Testis (tissue), 2 donors: ENCODE measurements at regions not wholly inside any gene's neighbourhood (a gene's known extent, or its start where the extent isn't known, plus 50 kb on each side); places are given as distances from the start of the nearest gene placed in this dataset.

Source experiments
- POLR2A ChIP-seq: fragments of 450-650 bp; IDR thresholded peaks from one replicate; pipeline ENCODE4 v1.6.1; 2017; ENCODE audit warnings: antibody characterized with exemption, mild to moderate bottlenecking, moderate library complexity
- TF ChIP-seq, protein P1 (sequence below), 3 experiments: fragments of 450-650 bp in 2 of 3; fragments of 200-600 bp in 1 of 3; sonication (generic) in 1 of 3; IDR thresholded peaks; one replicate each; pipeline ENCODE4 v1.5.1; 2016 to 2019; ENCODE audit warnings: antibody characterized with exemption in 3 of 3, mild to moderate bottlenecking in 2 of 3, moderate library complexity in 1 of 3

DNA sequence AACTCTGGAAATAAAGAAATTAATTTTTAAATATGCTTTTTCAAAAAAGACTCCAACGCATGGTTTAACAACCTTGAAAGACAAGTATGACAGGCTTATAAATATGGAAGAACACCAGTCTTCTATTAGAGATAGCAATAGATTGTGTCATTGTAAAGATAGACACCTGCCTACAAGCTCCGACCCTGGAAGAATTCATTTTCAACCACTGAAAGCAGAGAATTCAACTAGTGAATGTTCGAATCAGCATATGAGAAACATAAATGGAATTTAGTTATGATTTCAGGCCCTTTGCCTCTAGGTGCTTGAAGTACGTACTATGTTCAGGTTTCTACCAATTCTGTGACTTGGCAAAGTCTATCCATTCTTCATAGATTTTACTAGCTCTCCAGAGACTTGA is 244.5 kb downstream of the DPY19L2 start:
- TF ChIP-seq, protein P1, sequence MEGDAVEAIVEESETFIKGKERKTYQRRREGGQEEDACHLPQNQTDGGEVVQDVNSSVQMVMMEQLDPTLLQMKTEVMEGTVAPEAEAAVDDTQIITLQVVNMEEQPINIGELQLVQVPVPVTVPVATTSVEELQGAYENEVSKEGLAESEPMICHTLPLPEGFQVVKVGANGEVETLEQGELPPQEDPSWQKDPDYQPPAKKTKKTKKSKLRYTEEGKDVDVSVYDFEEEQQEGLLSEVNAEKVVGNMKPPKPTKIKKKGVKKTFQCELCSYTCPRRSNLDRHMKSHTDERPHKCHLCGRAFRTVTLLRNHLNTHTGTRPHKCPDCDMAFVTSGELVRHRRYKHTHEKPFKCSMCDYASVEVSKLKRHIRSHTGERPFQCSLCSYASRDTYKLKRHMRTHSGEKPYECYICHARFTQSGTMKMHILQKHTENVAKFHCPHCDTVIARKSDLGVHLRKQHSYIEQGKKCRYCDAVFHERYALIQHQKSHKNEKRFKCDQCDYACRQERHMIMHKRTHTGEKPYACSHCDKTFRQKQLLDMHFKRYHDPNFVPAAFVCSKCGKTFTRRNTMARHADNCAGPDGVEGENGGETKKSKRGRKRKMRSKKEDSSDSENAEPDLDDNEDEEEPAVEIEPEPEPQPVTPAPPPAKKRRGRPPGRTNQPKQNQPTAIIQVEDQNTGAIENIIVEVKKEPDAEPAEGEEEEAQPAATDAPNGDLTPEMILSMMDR (IDR thresholded peaks at IDR 0.05), result no peak
- no peak for TF ChIP-seq POLR2A
